Mammary epithelial cell (primary cell): ENCODE measurements at regions not wholly inside any gene's neighbourhood (a gene's known extent, or its start where the extent isn't known, plus 50 kb on each side); places are given as distances from the start of the nearest gene placed in this dataset.

Source experiments
- CTCF ChIP-seq, 2 donors: IDR thresholded peaks in 1 of 2; conservative IDR thresholded peaks in 1 of 2; 2 replicates each; pipeline ENCODE4 v1.5.1; 2011 to 2012; ENCODE audit warnings: inconsistent platforms in 2 of 2, low read length in 2 of 2, mild to moderate bottlenecking in 2 of 2, control low read depth in 1 of 2, low read depth in 1 of 2; ENCODE audit not compliant: insufficient read depth in 1 of 2; ENCODE audit errors: extremely low read depth in 1 of 2
- EZH2 ChIP-seq: IDR thresholded peaks from 2 replicates; pipeline ENCODE4 v1.6.1; 2012; ENCODE audit warnings: low read length, inconsistent platforms, borderline replicate concordance

- TF ChIP-seq CTCF (conservative IDR thresholded peaks at IDR 0.05 in 1 of 2, IDR thresholded peaks at IDR 0.05 in 1 of 2; ENCODE audit: extremely low read depth in 1 of 2, insufficient read depth in 1 of 2, low read depth in 1 of 2, low read length in 2 of 2) (no peak), EZH2 (no peak)
These were observed 533.9 kb downstream of the SLITRK6 start for GRCh38 chr13:85265296-85265695.
